ENCODE measurements at regions not wholly inside any gene's neighbourhood (a gene's known extent, or its start where the extent isn't known, plus 50 kb on each side); places are given as distances from the start of the nearest gene placed in this dataset.

DNA sequence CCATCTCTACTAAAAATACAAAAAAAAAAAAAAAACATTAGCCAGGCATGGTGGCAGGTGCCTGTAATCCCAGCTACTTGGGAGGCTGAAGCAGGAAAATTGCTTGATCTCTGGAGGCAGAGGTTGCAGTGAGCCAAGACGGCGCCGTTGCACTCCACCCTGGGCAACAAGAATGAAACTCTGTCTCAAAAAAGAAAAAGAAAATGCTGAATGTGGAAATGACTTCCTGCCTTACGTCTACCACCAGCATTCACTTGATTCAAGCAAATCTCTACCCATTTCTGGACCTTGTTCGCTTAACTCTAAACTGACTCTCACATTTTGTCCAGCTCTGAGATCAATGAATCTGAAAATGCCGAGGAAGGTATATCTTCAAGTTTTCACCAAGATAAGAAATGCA is 825.3 kb downstream of the TRIB2 start:
- no peak for FAIRE-seq

DNA sequence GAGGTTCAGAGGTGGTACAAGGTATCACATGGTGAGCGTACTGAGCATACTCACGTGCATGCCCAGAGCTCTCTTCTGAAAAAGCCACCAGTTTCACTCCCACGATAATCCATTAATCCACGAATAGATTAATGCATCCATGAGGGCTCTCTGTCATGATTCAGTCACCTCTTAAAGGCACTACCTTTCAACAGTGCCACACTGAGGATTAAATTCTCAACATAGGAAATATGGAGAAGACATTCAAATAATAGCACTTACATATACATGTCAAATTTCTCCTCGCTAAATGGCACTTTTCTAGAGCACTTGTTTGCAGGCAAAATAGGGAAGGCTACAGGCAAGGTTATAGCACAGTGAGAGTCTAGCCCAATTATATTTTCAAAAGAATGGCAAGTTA is 825.9 kb downstream of the TRIB2 start:
- intact Hi-C loops (cut with micrococcal nuclease; ENCODE audit: unreplicated experiment) (no loop called here), in situ Hi-C loops (cut with HindIII; ENCODE audit: extremely low pct_ligation_motif_present, low pct_unique_long_range_greater_than_20kb) (no loop called here)
- H3K27me3 ChIP-seq (ENCODE audit: control insufficient read depth in 1 of 2, insufficient read depth in 2 of 2, low read length in 2 of 2), result no peaks in the 10 kb centered on the region
- DNase-seq (ENCODE audit: low spot score), result no peak
- ChIA-PET CTCF (ENCODE audit: low intra/inter-chr PET ratio, low total read pairs) (no interaction called here), POLR2A (no interaction called here)
- no peaks in the 10 kb centered on the region for H3K79me2 ChIP-seq (ENCODE audit: insufficient read depth, low read length)
- no peak overlapping the region for H3K9ac ChIP-seq (ENCODE audit: insufficient read depth, low read depth, low read length)
- no peak overlapping the region for H3K4me2 ChIP-seq (ENCODE audit: low read depth, low read length)
- H3K9me3 ChIP-seq (ENCODE audit: low read length), result peaks cover 81% of the 10 kb centered on the region
- BruUV-seq (replicated peaks), result no TSS peak
- no peak for ATAC-seq
- no peaks in the 10 kb centered on the region for H4K20me1 ChIP-seq (ENCODE audit: insufficient read depth, low read length)
- FAIRE-seq, result no peak
- no peak overlapping the region for H3K4me3 ChIP-seq (replicated peaks in 1 of 3; ENCODE audit: insufficient read depth in 1 of 3, low read depth in 2 of 3, low read length in 3 of 3)
- H3K36me3 ChIP-seq (replicated peaks in 1 of 2; ENCODE audit: control insufficient read depth in 1 of 2, insufficient read depth in 2 of 2, low read length in 2 of 2), result no peaks in the 10 kb centered on the region
- H3K4me1 ChIP-seq (ENCODE audit: insufficient read depth, low read length), result peaks cover 8% of the 10 kb centered on the region; the same call in 1 of the 2 replicates
- H2AFZ ChIP-seq (ENCODE audit: low read length), result no peak overlapping the region
- no peak overlapping the region for H3K27ac ChIP-seq (ENCODE audit: extremely low read length, insufficient read depth, low read length)
- 54% methylated on average over 5 of the region's 5 CpGs for WGBS (ENCODE audit: low lambda C conversion rate)
- TF ChIP-seq ZNF530 (CRISPR knock-in tag; IDR thresholded peaks at IDR 0.05; ENCODE audit: low read depth), result no peak
- TF ChIP-seq KLF12 (CRISPR knock-in tag; IDR thresholded peaks at IDR 0.05; ENCODE audit: borderline replicate concordance), result no peak
- TF ChIP-seq, protein P1, sequence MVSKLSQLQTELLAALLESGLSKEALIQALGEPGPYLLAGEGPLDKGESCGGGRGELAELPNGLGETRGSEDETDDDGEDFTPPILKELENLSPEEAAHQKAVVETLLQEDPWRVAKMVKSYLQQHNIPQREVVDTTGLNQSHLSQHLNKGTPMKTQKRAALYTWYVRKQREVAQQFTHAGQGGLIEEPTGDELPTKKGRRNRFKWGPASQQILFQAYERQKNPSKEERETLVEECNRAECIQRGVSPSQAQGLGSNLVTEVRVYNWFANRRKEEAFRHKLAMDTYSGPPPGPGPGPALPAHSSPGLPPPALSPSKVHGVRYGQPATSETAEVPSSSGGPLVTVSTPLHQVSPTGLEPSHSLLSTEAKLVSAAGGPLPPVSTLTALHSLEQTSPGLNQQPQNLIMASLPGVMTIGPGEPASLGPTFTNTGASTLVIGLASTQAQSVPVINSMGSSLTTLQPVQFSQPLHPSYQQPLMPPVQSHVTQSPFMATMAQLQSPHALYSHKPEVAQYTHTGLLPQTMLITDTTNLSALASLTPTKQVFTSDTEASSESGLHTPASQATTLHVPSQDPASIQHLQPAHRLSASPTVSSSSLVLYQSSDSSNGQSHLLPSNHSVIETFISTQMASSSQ (IDR thresholded peaks at IDR 0.05; ENCODE audit: low read depth), result no peak
- TF ChIP-seq, protein P1 (CRISPR knock-in tag; IDR thresholded peaks at IDR 0.05; ENCODE audit: borderline replicate concordance), result no peak
- TF ChIP-seq, protein P2, sequence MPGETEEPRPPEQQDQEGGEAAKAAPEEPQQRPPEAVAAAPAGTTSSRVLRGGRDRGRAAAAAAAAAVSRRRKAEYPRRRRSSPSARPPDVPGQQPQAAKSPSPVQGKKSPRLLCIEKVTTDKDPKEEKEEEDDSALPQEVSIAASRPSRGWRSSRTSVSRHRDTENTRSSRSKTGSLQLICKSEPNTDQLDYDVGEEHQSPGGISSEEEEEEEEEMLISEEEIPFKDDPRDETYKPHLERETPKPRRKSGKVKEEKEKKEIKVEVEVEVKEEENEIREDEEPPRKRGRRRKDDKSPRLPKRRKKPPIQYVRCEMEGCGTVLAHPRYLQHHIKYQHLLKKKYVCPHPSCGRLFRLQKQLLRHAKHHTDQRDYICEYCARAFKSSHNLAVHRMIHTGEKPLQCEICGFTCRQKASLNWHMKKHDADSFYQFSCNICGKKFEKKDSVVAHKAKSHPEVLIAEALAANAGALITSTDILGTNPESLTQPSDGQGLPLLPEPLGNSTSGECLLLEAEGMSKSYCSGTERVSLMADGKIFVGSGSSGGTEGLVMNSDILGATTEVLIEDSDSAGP (CRISPR knock-in tag; IDR thresholded peaks at IDR 0.05; ENCODE audit: borderline replicate concordance), result no peak

More for the DNA sequence above, 825.3 kb downstream of the TRIB2 start:
- Histone ChIP-seq H3K27ac (ENCODE audit: extremely low read length, insufficient read depth, low read length) (no peak overlapping the region), H2AFZ (ENCODE audit: low read length) (no peak overlapping the region), H3K4me3 (replicated peaks in 1 of 3; ENCODE audit: insufficient read depth in 1 of 3, low read depth in 2 of 3, low read length in 3 of 3) (no peak overlapping the region), H3K36me3 (replicated peaks in 1 of 2; ENCODE audit: control insufficient read depth in 1 of 2, insufficient read depth in 2 of 2, low read length in 2 of 2) (no peaks in the 10 kb centered on the region), H3K4me2 (ENCODE audit: low read depth, low read length) (no peak overlapping the region), H3K9ac (ENCODE audit: insufficient read depth, low read depth, low read length) (no peak overlapping the region), H3K27me3 (ENCODE audit: control insufficient read depth in 1 of 2, insufficient read depth in 2 of 2, low read length in 2 of 2) (no peaks in the 10 kb centered on the region), H4K20me1 (ENCODE audit: insufficient read depth, low read length) (no peaks in the 10 kb centered on the region), H3K79me2 (ENCODE audit: insufficient read depth, low read length) (no peaks in the 10 kb centered on the region), H3K4me1 (ENCODE audit: insufficient read depth, low read length) (peaks cover 13% of the 10 kb centered on the region; the same call in 1 of the 2 replicates), H3K9me3 (ENCODE audit: low read length) (peaks cover 81% of the 10 kb centered on the region)
- WGBS (ENCODE audit: low lambda C conversion rate), result 44% methylated on average over 6 of the region's 6 CpGs
- BruUV-seq (replicated peaks), result no TSS peak
- TF ChIP-seq GATAD2A (CRISPR knock-in tag; IDR thresholded peaks at IDR 0.05), result no peak
- TF ChIP-seq CREB1 (IDR thresholded peaks at IDR 0.05), result no peak
- TF ChIP-seq CREB1 (CRISPR knock-in tag; IDR thresholded peaks at IDR 0.05), result no peak
- no peak for TF ChIP-seq SPEN (CRISPR knock-in tag; IDR thresholded peaks at IDR 0.05; ENCODE audit: low read depth)
- TF ChIP-seq CEBPG (CRISPR knock-in tag; IDR thresholded peaks at IDR 0.05), result no peak
- TF ChIP-seq, protein P3, sequence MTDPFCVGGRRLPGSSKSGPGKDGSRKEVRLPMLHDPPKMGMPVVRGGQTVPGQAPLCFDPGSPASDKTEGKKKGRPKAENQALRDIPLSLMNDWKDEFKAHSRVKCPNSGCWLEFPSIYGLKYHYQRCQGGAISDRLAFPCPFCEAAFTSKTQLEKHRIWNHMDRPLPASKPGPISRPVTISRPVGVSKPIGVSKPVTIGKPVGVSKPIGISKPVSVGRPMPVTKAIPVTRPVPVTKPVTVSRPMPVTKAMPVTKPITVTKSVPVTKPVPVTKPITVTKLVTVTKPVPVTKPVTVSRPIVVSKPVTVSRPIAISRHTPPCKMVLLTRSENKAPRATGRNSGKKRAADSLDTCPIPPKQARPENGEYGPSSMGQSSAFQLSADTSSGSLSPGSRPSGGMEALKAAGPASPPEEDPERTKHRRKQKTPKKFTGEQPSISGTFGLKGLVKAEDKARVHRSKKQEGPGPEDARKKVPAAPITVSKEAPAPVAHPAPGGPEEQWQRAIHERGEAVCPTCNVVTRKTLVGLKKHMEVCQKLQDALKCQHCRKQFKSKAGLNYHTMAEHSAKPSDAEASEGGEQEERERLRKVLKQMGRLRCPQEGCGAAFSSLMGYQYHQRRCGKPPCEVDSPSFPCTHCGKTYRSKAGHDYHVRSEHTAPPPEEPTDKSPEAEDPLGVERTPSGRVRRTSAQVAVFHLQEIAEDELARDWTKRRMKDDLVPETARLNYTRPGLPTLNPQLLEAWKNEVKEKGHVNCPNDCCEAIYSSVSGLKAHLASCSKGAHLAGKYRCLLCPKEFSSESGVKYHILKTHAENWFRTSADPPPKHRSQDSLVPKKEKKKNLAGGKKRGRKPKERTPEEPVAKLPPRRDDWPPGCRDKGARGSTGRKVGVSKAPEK (CRISPR knock-in tag; IDR thresholded peaks at IDR 0.05; ENCODE audit: borderline replicate concordance), result no peak
- no peak for TF ChIP-seq ZNF775 (CRISPR knock-in tag; IDR thresholded peaks at IDR 0.05; ENCODE audit: borderline replicate concordance)
- TF ChIP-seq CHCHD3 (CRISPR knock-in tag; IDR thresholded peaks at IDR 0.05), result no peak
- TF ChIP-seq RARA (CRISPR knock-in tag; IDR thresholded peaks at IDR 0.05), result no peak
- TF ChIP-seq GTF2F1 (IDR thresholded peaks at IDR 0.05; ENCODE audit: low read length), result no peak
- in situ Hi-C loops (cut with HindIII; ENCODE audit: extremely low pct_ligation_motif_present, low pct_unique_long_range_greater_than_20kb) (no loop called here), intact Hi-C loops (cut with micrococcal nuclease; ENCODE audit: unreplicated experiment) (no loop called here)
- ATAC-seq (no peak), DNase-seq (ENCODE audit: low spot score) (no peak)
- ChIA-PET POLR2A (no interaction called here), CTCF (ENCODE audit: low intra/inter-chr PET ratio, low total read pairs) (no interaction called here)

Data from HepG2 (cell line).